Breast epithelium (tissue), 3 donors: ENCODE measurements at regions not wholly inside any gene's neighbourhood (a gene's known extent, or its start where the extent isn't known, plus 50 kb on each side); places are given as distances from the start of the nearest gene placed in this dataset.

ENCODE experiments used
- POLR2A ChIP-seq: fragments of 450-650 bp; IDR thresholded peaks from one replicate; pipeline ENCODE4 v1.6.1; 2016; ENCODE audit warnings: antibody characterized with exemption, mild to moderate bottlenecking, moderate library complexity
- POLR2AphosphoS5 ChIP-seq, 3 donors: sonication (generic); formaldehyde crosslinking; IDR thresholded peaks; one replicate each; pipeline ENCODE4 v1.6.1; 2017; ENCODE audit warnings: antibody characterized with exemption in 3 of 3
- TF ChIP-seq, protein P1 (sequence below), 3 donors: fragments of 450-650 bp; IDR thresholded peaks; one replicate each; pipeline ENCODE4 v1.5.1; 2016 to 2017; ENCODE audit warnings: antibody characterized with exemption in 3 of 3, mild to moderate bottlenecking in 3 of 3, moderate library complexity in 3 of 3

DNA sequence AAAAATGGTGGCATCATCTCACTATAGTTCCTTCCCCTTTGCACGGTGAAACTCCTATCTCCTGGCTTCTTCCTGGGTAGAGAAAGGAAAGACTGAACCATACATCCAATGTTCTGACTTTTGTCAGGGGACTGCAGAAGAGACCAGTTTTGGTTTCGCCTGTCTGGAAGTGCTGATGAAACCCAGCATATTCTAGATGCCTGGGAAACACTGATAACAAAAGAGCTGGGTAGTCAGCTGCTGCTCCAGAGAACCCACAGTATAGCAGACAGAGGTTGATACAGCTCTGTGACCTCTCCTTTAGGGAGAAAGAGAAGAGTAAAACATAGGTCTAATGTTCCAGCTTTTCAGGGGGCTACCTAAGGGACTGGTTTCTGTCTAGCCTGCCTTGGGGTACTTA is 695.3 kb downstream of the DIAPH3 start:
- TF ChIP-seq, protein P1, sequence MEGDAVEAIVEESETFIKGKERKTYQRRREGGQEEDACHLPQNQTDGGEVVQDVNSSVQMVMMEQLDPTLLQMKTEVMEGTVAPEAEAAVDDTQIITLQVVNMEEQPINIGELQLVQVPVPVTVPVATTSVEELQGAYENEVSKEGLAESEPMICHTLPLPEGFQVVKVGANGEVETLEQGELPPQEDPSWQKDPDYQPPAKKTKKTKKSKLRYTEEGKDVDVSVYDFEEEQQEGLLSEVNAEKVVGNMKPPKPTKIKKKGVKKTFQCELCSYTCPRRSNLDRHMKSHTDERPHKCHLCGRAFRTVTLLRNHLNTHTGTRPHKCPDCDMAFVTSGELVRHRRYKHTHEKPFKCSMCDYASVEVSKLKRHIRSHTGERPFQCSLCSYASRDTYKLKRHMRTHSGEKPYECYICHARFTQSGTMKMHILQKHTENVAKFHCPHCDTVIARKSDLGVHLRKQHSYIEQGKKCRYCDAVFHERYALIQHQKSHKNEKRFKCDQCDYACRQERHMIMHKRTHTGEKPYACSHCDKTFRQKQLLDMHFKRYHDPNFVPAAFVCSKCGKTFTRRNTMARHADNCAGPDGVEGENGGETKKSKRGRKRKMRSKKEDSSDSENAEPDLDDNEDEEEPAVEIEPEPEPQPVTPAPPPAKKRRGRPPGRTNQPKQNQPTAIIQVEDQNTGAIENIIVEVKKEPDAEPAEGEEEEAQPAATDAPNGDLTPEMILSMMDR (IDR thresholded peaks at IDR 0.05) = no peak
- TF ChIP-seq POLR2AphosphoS5 (IDR thresholded peaks at IDR 0.05) = no peak
- no peak for TF ChIP-seq POLR2A
